Keratinocyte (primary cell): ENCODE measurements at regions not wholly inside any gene's neighbourhood (a gene's known extent, or its start where the extent isn't known, plus 50 kb on each side); places are given as distances from the start of the nearest gene placed in this dataset.

Experiments
- DNase-seq: peaks from one replicate; pipeline ENCODE4 v3.0.0-alpha.2; 2011; ENCODE audit warnings: low read depth, missing footprints, low spot score
- FAIRE-seq: peaks from 2 replicates; lab custom pipeline; 2011; peaks lifted over from hg19 to GRCh38; lab: Jason Lieb, UNC
- H2AFZ ChIP-seq: 2 replicates; pipeline ENCODE4 v1.6.0; 2012; ENCODE audit warnings: low read length, control low read depth, inconsistent platforms; ENCODE audit not compliant: control insufficient read depth
- H3K27ac ChIP-seq: 2 replicates; pipeline ENCODE4 v1.5.1; 2011; ENCODE audit warnings: low read length; ENCODE audit not compliant: control insufficient read depth, insufficient read depth
- H3K27me3 ChIP-seq: 3 replicates; pipeline ENCODE4 v1.6.0; 2011; ENCODE audit warnings: low read length; ENCODE audit not compliant: control insufficient read depth, insufficient read depth; ENCODE audit errors: extremely low read depth
- H3K36me3 ChIP-seq, 2 experiments: 2 replicates in 1 of 2; 3 replicates in 1 of 2; pipeline ENCODE4 v1.5.1; 2011; ENCODE audit warnings: low read length in 2 of 2, mild to moderate bottlenecking in 1 of 2; ENCODE audit not compliant: control insufficient read depth in 2 of 2, insufficient read depth in 2 of 2; ENCODE audit errors: extremely low read depth in 1 of 2
- H3K4me1 ChIP-seq: 3 replicates; pipeline ENCODE4 v1.5.1; 2011; ENCODE audit warnings: low read length; ENCODE audit not compliant: control insufficient read depth, insufficient read depth; ENCODE audit errors: extremely low read depth
- H3K4me2 ChIP-seq: 3 replicates; pipeline ENCODE4 v1.6.0; 2011; ENCODE audit warnings: low read depth, low read length; ENCODE audit not compliant: control insufficient read depth, insufficient read depth; ENCODE audit errors: extremely low read depth
- H3K4me3 ChIP-seq, 3 experiments: fragments of 200-600 bp in 1 of 3; sonication (generic) in 1 of 3; 2 replicates in 2 of 3; 3 replicates in 1 of 3; pipeline ENCODE4 v1.5.1; 2011 to 2016; ENCODE audit warnings: low read length in 3 of 3, mild to moderate bottlenecking in 3 of 3, control low read depth in 2 of 3, inconsistent platforms in 1 of 3, low read depth in 1 of 3, mixed read lengths in 1 of 3, mixed run types in 1 of 3, moderate library complexity in 1 of 3; ENCODE audit not compliant: control insufficient read depth in 2 of 3, insufficient read depth in 2 of 3; ENCODE audit errors: extremely low read depth in 1 of 3
- H3K79me2 ChIP-seq: 2 replicates; pipeline ENCODE4 v1.6.0; 2012; ENCODE audit warnings: low read length; ENCODE audit not compliant: control insufficient read depth, insufficient read depth
- H3K9ac ChIP-seq: 3 replicates; pipeline ENCODE4 v1.6.0; 2011; ENCODE audit warnings: low read length; ENCODE audit not compliant: control insufficient read depth, insufficient read depth; ENCODE audit errors: extremely low read depth
- H3K9me1 ChIP-seq: 3 replicates; pipeline ENCODE4 v1.6.0; 2011; ENCODE audit warnings: low read length; ENCODE audit not compliant: control insufficient read depth, insufficient read depth; ENCODE audit errors: extremely low read depth
- H3K9me3 ChIP-seq: 2 replicates; pipeline ENCODE4 v1.5.1; 2012; ENCODE audit warnings: low read depth, low read length; ENCODE audit not compliant: control insufficient read depth
- H4K20me1 ChIP-seq: 3 replicates; pipeline ENCODE4 v1.6.0; 2011; ENCODE audit warnings: low read length; ENCODE audit not compliant: control insufficient read depth, insufficient read depth; ENCODE audit errors: extremely low read depth
- EZH2 ChIP-seq: IDR thresholded peaks from one replicate; pipeline ENCODE4 v1.6.1; 2012; ENCODE audit warnings: inconsistent platforms, mild to moderate bottlenecking, low read length, moderate library complexity
- dilution Hi-C: fragments of 300-500 bp; cut with MboI; formaldehyde crosslinking; loops from one replicate; pipeline ENCODE4 v1.7.0; 2020; ENCODE audit warnings: low sequenced_read_pairs; ENCODE audit not compliant: extremely low pct_ligation_motif_present
- TF ChIP-seq, protein P1 (sequence below), 3 experiments: IDR thresholded peaks in 1 of 3; conservative IDR thresholded peaks in 1 of 3; optimal IDR thresholded peaks in 1 of 3; 2 replicates in 2 of 3; 3 replicates in 1 of 3; pipeline versions ENCODE3 to v1.5.1; 2011; ENCODE audit warnings: low read length in 3 of 3, mild to moderate bottlenecking in 3 of 3, moderate library complexity in 2 of 3, control low read depth in 1 of 3, inconsistent platforms in 1 of 3; ENCODE audit not compliant: insufficient read depth in 2 of 3; ENCODE audit errors: extremely low read depth in 1 of 3

- FAIRE-seq, result no peak
- H3K27me3 ChIP-seq, result no peaks in the 10 kb centered on the region
Measured at GRCh38 chr7:51587604-51588003, 271.0 kb upstream of the COBL start.

GRCh38 chr7:51577390-51577789 lies 260.8 kb upstream of the COBL start:
- dilution Hi-C loops, result no loop called here
- TF ChIP-seq EZH2, result no peak
- TF ChIP-seq, protein P1, sequence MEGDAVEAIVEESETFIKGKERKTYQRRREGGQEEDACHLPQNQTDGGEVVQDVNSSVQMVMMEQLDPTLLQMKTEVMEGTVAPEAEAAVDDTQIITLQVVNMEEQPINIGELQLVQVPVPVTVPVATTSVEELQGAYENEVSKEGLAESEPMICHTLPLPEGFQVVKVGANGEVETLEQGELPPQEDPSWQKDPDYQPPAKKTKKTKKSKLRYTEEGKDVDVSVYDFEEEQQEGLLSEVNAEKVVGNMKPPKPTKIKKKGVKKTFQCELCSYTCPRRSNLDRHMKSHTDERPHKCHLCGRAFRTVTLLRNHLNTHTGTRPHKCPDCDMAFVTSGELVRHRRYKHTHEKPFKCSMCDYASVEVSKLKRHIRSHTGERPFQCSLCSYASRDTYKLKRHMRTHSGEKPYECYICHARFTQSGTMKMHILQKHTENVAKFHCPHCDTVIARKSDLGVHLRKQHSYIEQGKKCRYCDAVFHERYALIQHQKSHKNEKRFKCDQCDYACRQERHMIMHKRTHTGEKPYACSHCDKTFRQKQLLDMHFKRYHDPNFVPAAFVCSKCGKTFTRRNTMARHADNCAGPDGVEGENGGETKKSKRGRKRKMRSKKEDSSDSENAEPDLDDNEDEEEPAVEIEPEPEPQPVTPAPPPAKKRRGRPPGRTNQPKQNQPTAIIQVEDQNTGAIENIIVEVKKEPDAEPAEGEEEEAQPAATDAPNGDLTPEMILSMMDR (optimal IDR thresholded peaks at IDR 0.05 in 1 of 3, IDR thresholded peaks at IDR 0.05 in 1 of 3, conservative IDR thresholded peaks at IDR 0.05 in 1 of 3; ENCODE audit: extremely low read depth in 1 of 3, insufficient read depth in 2 of 3, low read length in 3 of 3), result no peak

More at GRCh38 chr7:51587604-51588003, 271.0 kb upstream of the COBL start:
- no peak for DNase-seq
- TF ChIP-seq EZH2, result no peak
- TF ChIP-seq, protein P1 (optimal IDR thresholded peaks at IDR 0.05 in 1 of 3, IDR thresholded peaks at IDR 0.05 in 1 of 3, conservative IDR thresholded peaks at IDR 0.05 in 1 of 3; ENCODE audit: extremely low read depth in 1 of 3, insufficient read depth in 2 of 3, low read length in 3 of 3), result no peak
- H2AFZ ChIP-seq, result no peak overlapping the region
- H3K9me1 ChIP-seq, result no peaks in the 10 kb centered on the region
- no peaks in the 10 kb centered on the region for H3K4me1 ChIP-seq
- no peaks in the 10 kb centered on the region for H4K20me1 ChIP-seq
- no peak overlapping the region for H3K4me2 ChIP-seq
- dilution Hi-C loops, result no loop called here
- H3K9ac ChIP-seq, result no peak overlapping the region
- no peak overlapping the region for H3K4me3 ChIP-seq
- H3K36me3 ChIP-seq, result no peaks in the 10 kb centered on the region
- no peak overlapping the region for H3K27ac ChIP-seq
- no peaks in the 10 kb centered on the region for H3K79me2 ChIP-seq
- no peaks in the 10 kb centered on the region for H3K9me3 ChIP-seq

More at GRCh38 chr7:51577390-51577789, 260.8 kb upstream of the COBL start:
- no peaks in the 10 kb centered on the region for H3K27me3 ChIP-seq
- no peak overlapping the region for H3K4me2 ChIP-seq
- H2AFZ ChIP-seq, result no peak overlapping the region
- H3K9me3 ChIP-seq, result no peaks in the 10 kb centered on the region
- no peak for DNase-seq
- no peaks in the 10 kb centered on the region for H3K4me1 ChIP-seq
- FAIRE-seq, result no peak
- no peaks in the 10 kb centered on the region for H3K9me1 ChIP-seq
- H3K27ac ChIP-seq, result no peak overlapping the region
- no peak overlapping the region for H3K9ac ChIP-seq
- no peak overlapping the region for H3K4me3 ChIP-seq
- H3K36me3 ChIP-seq, result no peaks in the 10 kb centered on the region
- H4K20me1 ChIP-seq, result no peaks in the 10 kb centered on the region
- no peaks in the 10 kb centered on the region for H3K79me2 ChIP-seq
